Hematopoietic multipotent progenitor cell treated with erythropoietin and hydrocortisone succinate and interleukin-3 and kit ligand, for 6 days (in vitro differentiated cells): ENCODE measurements at regions not wholly inside any gene's neighbourhood (a gene's known extent, or its start where the extent isn't known, plus 50 kb on each side); places are given as distances from the start of the nearest gene placed in this dataset.
"Not testable (repeated sequence)": the region's sequence is repeated elsewhere in the genome, so short reads cannot be mapped to it uniquely, and the experiment has no call there.

ENCODE experiments used
- DNase-seq: peaks from one replicate; pipeline ENCODE4 v3.0.0-alpha.2; 2015

- DNase-seq: no peak
Measured at GRCh38 chr6:169866668-169867521, 115.5 kb downstream of the ERMARD start.

GRCh38 chr6:169866140-169866534, 114.7 kb downstream of the ERMARD start:
- no peak for DNase-seq

GRCh38 chr6:169865346-169866139, 114.1 kb downstream of the ERMARD start:
- DNase-seq: no peak

GRCh38 chr6:169864148-169865020, 113.0 kb downstream of the ERMARD start:
- no peak for DNase-seq

- no peak for DNase-seq
Measured at GRCh38 chr6:169863710-169864109, 112.3 kb downstream of the ERMARD start.

GRCh38 chr6:169862892-169863525, 111.6 kb downstream of the ERMARD start:
- no peak for DNase-seq

- no peak for DNase-seq
Measured at GRCh38 chr6:169862043-169862891, 110.8 kb downstream of the ERMARD start.

GRCh38 chr6:169861431-169862042, 110.1 kb downstream of the ERMARD start:
- DNase-seq: no peak

GRCh38 chr6:169859978-169860703, 108.7 kb downstream of the ERMARD start:
- DNase-seq: no peak

- DNase-seq: no peak
Measured at GRCh38 chr6:169859401-169859977, 108.1 kb downstream of the ERMARD start.

GRCh38 chr6:169858935-169859351, 107.5 kb downstream of the ERMARD start:
- DNase-seq: no peak

- DNase-seq: no peak
Measured at GRCh38 chr6:169858293-169858934, 107.0 kb downstream of the ERMARD start.

GRCh38 chr6:169857343-169858292, 106.2 kb downstream of the ERMARD start:
- DNase-seq: no peak

- not testable (repeated sequence) for DNase-seq
Measured at GRCh38 chr6:169856442-169857342, 105.3 kb downstream of the ERMARD start.

- no peak for DNase-seq
Measured at GRCh38 chr6:169854813-169855212, 103.4 kb downstream of the ERMARD start.

- DNase-seq: no peak
Measured at GRCh38 chr6:169854083-169854725, 102.8 kb downstream of the ERMARD start.
